Cardiac fibroblast (primary cell): ENCODE measurements at regions not wholly inside any gene's neighbourhood (a gene's known extent, or its start where the extent isn't known, plus 50 kb on each side); places are given as distances from the start of the nearest gene placed in this dataset.

ENCODE experiments used
- DNase-seq, 2 donors: peaks; one replicate each; pipeline versions ENCODE4 v3.0.0 to v3.0.0-alpha.2; 2010; ENCODE audit warnings: low read depth in 2 of 2
- H3K4me3 ChIP-seq, 2 donors: replicated peaks in 1 of 2; 1 replicate in 1 of 2; 2 replicates in 1 of 2; pipeline ENCODE4 v1.5.1; 2011; ENCODE audit warnings: low read depth in 2 of 2, low read length in 2 of 2, mild to moderate bottlenecking in 2 of 2, moderate library complexity in 1 of 2
- TF ChIP-seq, protein P1 (sequence below): IDR thresholded peaks from one replicate; pipeline ENCODE4 v1.5.1; 2011; ENCODE audit warnings: low read depth, mild to moderate bottlenecking, low read length, inconsistent platforms

DNA sequence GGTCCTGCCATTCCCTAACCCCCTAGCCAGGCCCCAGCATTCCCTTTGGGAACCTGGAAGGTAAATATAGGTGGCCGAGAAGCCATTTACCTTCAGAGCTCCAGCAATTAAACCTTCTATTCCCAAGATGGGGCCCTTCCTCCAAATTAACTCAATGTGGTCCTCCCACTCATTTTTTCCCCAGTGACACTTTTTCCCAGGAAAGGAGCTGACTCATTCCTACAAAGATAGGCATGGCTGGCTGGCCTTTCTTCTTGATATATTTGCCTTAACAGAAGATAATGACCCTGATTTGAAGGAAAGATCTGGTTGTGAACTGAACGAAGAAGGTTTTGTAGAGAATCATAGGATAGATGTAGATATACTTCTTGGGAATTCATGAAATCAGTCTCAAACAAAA, 279.0 kb upstream of the VEPH1 start:
- peak in 1 of 2 donors; percentile 11 for DNase-seq
- TF ChIP-seq, protein P1, sequence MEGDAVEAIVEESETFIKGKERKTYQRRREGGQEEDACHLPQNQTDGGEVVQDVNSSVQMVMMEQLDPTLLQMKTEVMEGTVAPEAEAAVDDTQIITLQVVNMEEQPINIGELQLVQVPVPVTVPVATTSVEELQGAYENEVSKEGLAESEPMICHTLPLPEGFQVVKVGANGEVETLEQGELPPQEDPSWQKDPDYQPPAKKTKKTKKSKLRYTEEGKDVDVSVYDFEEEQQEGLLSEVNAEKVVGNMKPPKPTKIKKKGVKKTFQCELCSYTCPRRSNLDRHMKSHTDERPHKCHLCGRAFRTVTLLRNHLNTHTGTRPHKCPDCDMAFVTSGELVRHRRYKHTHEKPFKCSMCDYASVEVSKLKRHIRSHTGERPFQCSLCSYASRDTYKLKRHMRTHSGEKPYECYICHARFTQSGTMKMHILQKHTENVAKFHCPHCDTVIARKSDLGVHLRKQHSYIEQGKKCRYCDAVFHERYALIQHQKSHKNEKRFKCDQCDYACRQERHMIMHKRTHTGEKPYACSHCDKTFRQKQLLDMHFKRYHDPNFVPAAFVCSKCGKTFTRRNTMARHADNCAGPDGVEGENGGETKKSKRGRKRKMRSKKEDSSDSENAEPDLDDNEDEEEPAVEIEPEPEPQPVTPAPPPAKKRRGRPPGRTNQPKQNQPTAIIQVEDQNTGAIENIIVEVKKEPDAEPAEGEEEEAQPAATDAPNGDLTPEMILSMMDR: no peak
- no peak overlapping the region for H3K4me3 ChIP-seq

DNA sequence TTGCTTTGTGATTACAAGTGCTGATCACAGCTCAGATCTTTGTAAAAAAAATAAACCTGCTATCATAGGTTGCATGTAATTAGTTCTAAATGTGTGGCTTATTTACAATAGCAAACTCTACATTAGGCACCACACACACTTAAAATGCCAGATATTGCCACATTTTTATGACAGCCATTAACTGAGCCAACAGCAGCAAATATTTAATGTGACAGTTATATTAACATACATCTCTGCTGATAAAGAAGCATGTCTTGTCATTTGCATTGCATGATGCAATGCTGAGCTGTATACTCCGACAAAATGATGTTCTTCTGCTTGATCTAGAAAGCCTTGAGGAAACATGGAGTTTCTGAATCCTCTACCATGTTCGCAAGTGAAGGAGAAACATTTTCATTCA, 273.6 kb upstream of the VEPH1 start:
- H3K4me3 ChIP-seq: no peak overlapping the region
- no peak for DNase-seq
- TF ChIP-seq, protein P1: no peak

DNA sequence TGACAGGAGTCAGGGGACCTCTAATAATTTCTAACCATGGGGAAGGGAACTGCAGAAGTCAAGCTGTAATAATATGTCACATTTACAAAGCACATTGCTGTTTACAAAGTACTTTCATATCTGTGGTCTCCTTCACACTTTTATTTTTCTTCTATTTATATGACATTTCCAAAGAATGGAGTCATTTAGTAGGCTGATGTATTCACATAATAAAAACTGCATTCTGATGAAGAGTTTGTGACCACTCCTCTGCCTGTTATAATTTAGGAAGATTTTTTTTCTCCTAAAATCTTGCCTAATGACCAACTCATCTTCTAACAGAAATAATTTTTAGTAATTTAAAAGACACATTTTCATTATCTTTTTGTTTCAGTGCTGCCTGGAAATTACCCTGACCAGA, 272.2 kb upstream of the VEPH1 start:
- TF ChIP-seq, protein P1: no peak
- no peak for DNase-seq
- no peak overlapping the region for H3K4me3 ChIP-seq

DNA sequence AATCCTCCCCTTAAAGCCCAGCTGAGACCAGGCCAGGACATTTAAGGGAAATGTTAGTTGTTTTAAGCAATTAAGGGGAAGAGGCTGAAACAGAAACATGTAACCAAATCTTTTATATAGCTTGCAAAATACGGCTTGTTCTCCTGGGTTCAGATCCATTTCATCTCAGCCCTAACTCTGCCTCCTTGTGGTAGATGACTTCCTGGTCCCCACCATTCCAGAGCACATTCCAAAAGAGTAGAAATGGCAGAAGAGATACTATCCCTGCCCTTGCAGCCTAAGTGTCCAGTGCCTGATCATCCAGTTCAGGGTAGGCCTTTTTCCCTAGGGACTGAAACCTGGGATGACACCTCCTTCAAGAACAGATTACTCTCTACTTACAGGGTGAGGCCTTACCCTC, 266.2 kb upstream of the VEPH1 start:
- TF ChIP-seq, protein P1: no peak
- DNase-seq: no peak
- no peak overlapping the region for H3K4me3 ChIP-seq

DNA sequence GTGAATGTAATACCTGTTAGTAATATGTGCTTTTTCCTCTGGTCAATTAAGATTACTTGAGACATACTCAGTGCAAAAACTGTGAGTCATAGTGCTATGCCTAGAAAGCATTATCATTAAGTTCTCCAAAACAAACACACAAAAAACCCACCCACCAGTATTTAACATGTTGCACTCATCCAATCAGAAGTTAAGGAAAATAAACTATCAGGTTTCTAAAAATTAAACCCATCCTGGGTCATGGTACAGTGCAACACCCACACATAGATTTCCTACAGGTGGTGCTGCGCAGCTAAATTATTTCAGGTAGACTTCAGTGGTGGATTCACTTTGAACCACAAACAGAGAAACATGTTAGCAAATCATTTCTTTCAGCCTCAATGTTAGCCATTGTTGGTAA, 264.4 kb upstream of the VEPH1 start:
- TF ChIP-seq, protein P1: no peak
- DNase-seq: no peak
- H3K4me3 ChIP-seq: no peak overlapping the region

DNA sequence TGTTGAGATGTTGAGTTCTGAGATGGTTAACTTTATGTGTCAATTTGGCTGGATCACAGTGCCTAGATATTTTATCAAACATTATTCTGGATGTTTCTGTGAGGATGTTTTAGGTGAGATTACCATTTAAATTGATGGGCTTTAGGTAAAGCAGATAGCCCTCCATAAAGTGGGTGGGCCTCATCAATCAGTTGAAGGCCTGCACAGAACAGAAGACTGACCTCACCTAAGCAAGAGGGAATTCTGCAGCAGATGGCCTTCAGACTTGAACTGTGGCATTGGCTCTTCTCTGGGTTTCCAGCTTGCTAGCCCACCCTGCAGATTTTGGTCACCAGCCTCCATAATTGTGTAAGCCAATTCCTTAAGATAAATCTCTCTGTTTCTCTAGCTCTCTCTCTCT, 260.4 kb upstream of the VEPH1 start:
- TF ChIP-seq, protein P1: no peak
- no peak overlapping the region for H3K4me3 ChIP-seq
- no peak for DNase-seq

DNA sequence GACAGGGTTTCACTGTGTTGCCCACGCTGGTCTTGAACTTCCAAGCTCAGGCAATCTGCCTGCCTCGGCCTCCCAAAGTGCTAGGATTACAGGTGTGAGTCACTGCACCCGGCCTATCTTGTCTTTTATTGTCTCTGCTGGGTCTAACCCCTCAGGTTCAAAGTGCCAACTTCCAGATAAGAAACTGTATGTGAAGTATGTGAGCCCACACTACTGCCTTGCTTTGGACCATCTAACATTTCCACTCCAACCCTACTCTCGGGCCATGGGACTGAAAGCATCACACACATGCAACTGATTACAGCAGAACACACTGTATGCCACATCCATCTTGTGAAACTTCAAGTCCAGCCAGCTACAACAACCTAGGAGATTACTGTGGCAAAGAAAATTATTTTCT, 256.1 kb upstream of the VEPH1 start:
- H3K4me3 ChIP-seq: no peak overlapping the region
- TF ChIP-seq, protein P1: no peak
- DNase-seq: no peak
